BJ (cell line): ENCODE measurements at regions not wholly inside any gene's neighbourhood (a gene's known extent, or its start where the extent isn't known, plus 50 kb on each side); places are given as distances from the start of the nearest gene placed in this dataset.

ENCODE experiments used
- CTCF ChIA-PET: fragments of 350-600 bp; formaldehyde crosslinking; extraction: SDS; loops from one replicate; lab custom pipeline; 2021; ENCODE audit warnings: antibody characterized with exemption, inconsistent platforms; lab: Yijun Ruan, JAX
- POLR2A ChIA-PET: fragments of 300-600 bp; sonication (Branson Sonifier 250); formaldehyde crosslinking; extraction: SDS; loops from one replicate; lab custom pipeline; 2021; ENCODE audit warnings: antibody characterized with exemption; lab: Charles Lee
- DNase-seq: peaks from one replicate; pipeline ENCODE4 v3.0.0-alpha.2; 2011; ENCODE audit warnings: low read depth
- H3K27me3 ChIP-seq: 2 replicates; pipeline ENCODE4 v1.6.0; 2011; ENCODE audit warnings: low read length; ENCODE audit not compliant: control insufficient read depth, insufficient read depth
- H3K36me3 ChIP-seq: 2 replicates; pipeline ENCODE4 v1.5.1; 2011; ENCODE audit warnings: low read length; ENCODE audit not compliant: control insufficient read depth, insufficient read depth
- H3K4me3 ChIP-seq: 2 replicates; pipeline ENCODE4 v1.5.1; 2011; ENCODE audit warnings: low read depth, mild to moderate bottlenecking, control low read depth, low read length
- CTCF ChIP-seq: IDR thresholded peaks from 2 replicates; pipeline ENCODE4 v1.5.1; 2011; ENCODE audit warnings: low read depth, mild to moderate bottlenecking, control low read depth, inconsistent platforms, low read length, moderate library complexity; ENCODE audit not compliant: insufficient read depth

GRCh38 chr2:48135797-48136196, 178.7 kb upstream of the FOXN2 start:
- ChIA-PET CTCF (no interaction called here), POLR2A (interaction anchor here (0.6 kb wide), 1 partner anchor 10 kb away, joined by 7 read pairs; no protein-coding TSS in a partner anchor)
- no peak for TF ChIP-seq CTCF

GRCh38 chr2:48137829-48138228, 176.7 kb upstream of the FOXN2 start:
- Histone ChIP-seq H3K4me3 (no peak overlapping the region), H3K27me3 (peaks cover 1% of the 10 kb centered on the region; the same call in 1 of the 2 replicates), H3K36me3 (no peaks in the 10 kb centered on the region)
- CTCF ChIA-PET, result no interaction called here
- TF ChIP-seq CTCF, result no peak
- POLR2A ChIA-PET, result no interaction called here
- DNase-seq, result no peak

More at GRCh38 chr2:48135797-48136196, 178.7 kb upstream of the FOXN2 start:
- no peak overlapping the region for H3K4me3 ChIP-seq
- H3K27me3 ChIP-seq, result peaks cover 1% of the 10 kb centered on the region; the same call in 1 of the 2 replicates
- H3K36me3 ChIP-seq, result no peaks in the 10 kb centered on the region
- DNase-seq, result no peak

- DNase-seq, result no peak
- POLR2A ChIA-PET, result no interaction called here
- no peaks in the 10 kb centered on the region for H3K36me3 ChIP-seq
- TF ChIP-seq CTCF, result no peak
- CTCF ChIA-PET, result no interaction called here
- H3K27me3 ChIP-seq, result peaks cover 1% of the 10 kb centered on the region; the same call in 1 of the 2 replicates
- H3K4me3 ChIP-seq, result no peak overlapping the region
These were observed 175.6 kb upstream of the FOXN2 start for GRCh38 chr2:48138898-48139297.

- Histone ChIP-seq H3K36me3 (no peaks in the 10 kb centered on the region), H3K4me3 (no peak overlapping the region), H3K27me3 (no peaks in the 10 kb centered on the region)
- TF ChIP-seq CTCF, result no peak
- DNase-seq, result no peak
- POLR2A ChIA-PET, result no interaction called here
- CTCF ChIA-PET, result interaction anchor here (1.0 kb wide), 1 partner anchor 18 kb away, joined by 3 read pairs; no protein-coding TSS in a partner anchor
These were observed 173.9 kb upstream of the FOXN2 start for GRCh38 chr2:48140586-48140985.

- TF ChIP-seq CTCF, result no peak
- POLR2A ChIA-PET, result no interaction called here
- Histone ChIP-seq H3K4me3 (no peak overlapping the region), H3K27me3 (no peaks in the 10 kb centered on the region), H3K36me3 (no peaks in the 10 kb centered on the region)
- DNase-seq, result no peak
- CTCF ChIA-PET, result no interaction called here
These were observed 169.7 kb upstream of the FOXN2 start for GRCh38 chr2:48144777-48145176.
